Esophagus muscularis mucosa (tissue), 3 donors: ENCODE measurements at regions not wholly inside any gene's neighbourhood (a gene's known extent, or its start where the extent isn't known, plus 50 kb on each side); places are given as distances from the start of the nearest gene placed in this dataset.

Source experiments
- CTCF ChIP-seq, 3 experiments: fragments of 200-600 bp in 2 of 3; fragments of 450-650 bp in 1 of 3; sonication (generic) in 2 of 3; IDR thresholded peaks; one replicate each; pipeline ENCODE4 v1.5.1; 2017 to 2019; ENCODE audit warnings: antibody characterized with exemption in 3 of 3, mild to moderate bottlenecking in 2 of 3, moderate library complexity in 1 of 3
- EP300 ChIP-seq: sonication (generic); formaldehyde crosslinking; IDR thresholded peaks from one replicate; pipeline ENCODE4 v1.6.1; 2017; ENCODE audit warnings: antibody characterized with exemption

- TF ChIP-seq CTCF (IDR thresholded peaks at IDR 0.05) (no peak), EP300 (no peak)
These were observed 168.9 kb upstream of the TSC22D1 start for GRCh38 chr13:44744880-44745633.
